Transverse colon (tissue), 4 donors: ENCODE measurements at regions not wholly inside any gene's neighbourhood (a gene's known extent, or its start where the extent isn't known, plus 50 kb on each side); places are given as distances from the start of the nearest gene placed in this dataset.

ENCODE experiments used
- DNase-seq: peaks from one replicate; pipeline ENCODE4 v3.0.0-alpha.2; 2019
- H3K27ac ChIP-seq, 4 donors: fragments of 200-600 bp; sonication (generic); 2 replicates each; pipeline ENCODE4 v1.5.1; 2016 to 2018; ENCODE audit warnings: inconsistent platforms in 4 of 4
- H3K27me3 ChIP-seq: fragments of 200-600 bp; sonication (generic); 2 replicates; pipeline ENCODE4 v1.5.1; 2017; ENCODE audit warnings: inconsistent platforms
- H3K36me3 ChIP-seq, 4 donors: fragments of 200-600 bp; sonication (generic); 2 replicates each; pipeline ENCODE4 v1.5.1; 2017 to 2019; ENCODE audit warnings: inconsistent platforms in 4 of 4
- H3K4me1 ChIP-seq, 4 donors: fragments of 200-600 bp; sonication (generic); 2 replicates each; pipeline ENCODE4 v1.5.1; 2017 to 2020; ENCODE audit warnings: inconsistent platforms in 4 of 4
- H3K4me3 ChIP-seq, 4 donors: fragments of 200-600 bp; sonication (generic); 1 replicate in 1 of 4; 2 replicates in 3 of 4; pipeline versions ENCODE4 v1.5.1 to v1.6.1; 2017 to 2019; ENCODE audit warnings: inconsistent platforms in 4 of 4
- H3K9me3 ChIP-seq, 2 donors: fragments of 200-600 bp; sonication (generic); 2 replicates each; pipeline ENCODE4 v1.5.1; 2017 to 2019; ENCODE audit warnings: inconsistent platforms in 2 of 2
- EP300 ChIP-seq: sonication (generic); formaldehyde crosslinking; IDR thresholded peaks from one replicate; pipeline ENCODE4 v1.6.1; 2017; ENCODE audit warnings: antibody characterized with exemption, low read depth
- POLR2A ChIP-seq: fragments of 450-650 bp; IDR thresholded peaks from one replicate; pipeline ENCODE4 v1.6.1; 2016; ENCODE audit warnings: antibody characterized with exemption, mild to moderate bottlenecking, moderate library complexity
- POLR2AphosphoS5 ChIP-seq, 3 donors: sonication (generic); formaldehyde crosslinking; IDR thresholded peaks; one replicate each; pipeline ENCODE4 v1.6.1; 2016; ENCODE audit warnings: antibody characterized with exemption in 3 of 3
- WGBS, 2 donors: methylation state at CpG; one replicate each; pipeline ENCODE4 v1.1.5; 2018; ENCODE audit warnings: low coverage in 1 of 2; 5-methylcytosine and 5-hydroxymethylcytosine counted together
- in situ Hi-C, 4 donors: fragments of 200-750 bp; cut with MboI; loops; one replicate each; pipeline versions ENCODE4 v1.15.0 to v1.15.1; 2017; ENCODE audit warnings: low sequenced_read_pairs in 3 of 4, low pct_ligation_motif_present in 1 of 4, low pct_unique_long_range_greater_than_20kb in 1 of 4
- intact Hi-C: fragments of 100-400 bp; cut with DNase I; formaldehyde crosslinking; loops from one replicate; pipeline ENCODE4 v1.15.1; 2023; ENCODE audit warnings: low total_unique reads
- TF ChIP-seq, protein P1 (sequence below), 5 experiments: fragments of 200-600 bp in 3 of 5; fragments of 450-650 bp in 2 of 5; sonication (generic) in 3 of 5; IDR thresholded peaks; 1 replicate in 2 of 5; 2 replicates in 3 of 5; pipeline ENCODE4 v1.5.1; 2016 to 2017; ENCODE audit warnings: antibody characterized with exemption in 5 of 5, inconsistent platforms in 3 of 5, mild to moderate bottlenecking in 2 of 5, moderate library complexity in 1 of 5

DNA sequence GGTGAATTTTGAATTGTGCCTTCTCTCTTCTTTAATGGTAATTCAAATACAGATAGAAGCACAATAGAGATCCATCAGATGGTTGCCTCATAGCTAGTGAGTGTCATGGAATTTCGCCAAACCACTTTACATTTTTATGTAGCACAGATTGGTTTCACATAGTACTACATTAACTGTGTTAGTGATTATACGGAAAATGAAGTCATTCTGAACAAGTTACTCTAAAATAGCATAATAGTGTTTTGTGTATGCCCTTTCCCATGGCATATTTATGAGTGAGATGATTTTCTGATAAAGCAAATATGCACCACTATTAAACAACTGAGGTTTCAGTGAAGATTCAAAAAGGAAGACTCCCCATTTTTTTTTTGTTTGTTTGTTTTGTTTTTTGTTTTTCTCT lies 1623.5 kb downstream of the PCDH9 start:
- H3K27me3 ChIP-seq, result no peaks in the 10 kb centered on the region
- no peak overlapping the region for H3K27ac ChIP-seq
- no peak overlapping the region for H3K4me3 ChIP-seq
- H3K36me3 ChIP-seq, result no peaks in the 10 kb centered on the region
- no peaks in the 10 kb centered on the region for H3K9me3 ChIP-seq
- 63 to 74% methylated on average over 2 of the region's 2 CpGs for WGBS, 2 donors
- no peak for DNase-seq
- in situ Hi-C loops (no loop called here), intact Hi-C loops (loop anchor here (5.0 kb wide), 1 partner anchor 1486 kb away; no protein-coding TSS in a partner anchor)
- no peak for TF ChIP-seq POLR2A
- TF ChIP-seq, protein P1, sequence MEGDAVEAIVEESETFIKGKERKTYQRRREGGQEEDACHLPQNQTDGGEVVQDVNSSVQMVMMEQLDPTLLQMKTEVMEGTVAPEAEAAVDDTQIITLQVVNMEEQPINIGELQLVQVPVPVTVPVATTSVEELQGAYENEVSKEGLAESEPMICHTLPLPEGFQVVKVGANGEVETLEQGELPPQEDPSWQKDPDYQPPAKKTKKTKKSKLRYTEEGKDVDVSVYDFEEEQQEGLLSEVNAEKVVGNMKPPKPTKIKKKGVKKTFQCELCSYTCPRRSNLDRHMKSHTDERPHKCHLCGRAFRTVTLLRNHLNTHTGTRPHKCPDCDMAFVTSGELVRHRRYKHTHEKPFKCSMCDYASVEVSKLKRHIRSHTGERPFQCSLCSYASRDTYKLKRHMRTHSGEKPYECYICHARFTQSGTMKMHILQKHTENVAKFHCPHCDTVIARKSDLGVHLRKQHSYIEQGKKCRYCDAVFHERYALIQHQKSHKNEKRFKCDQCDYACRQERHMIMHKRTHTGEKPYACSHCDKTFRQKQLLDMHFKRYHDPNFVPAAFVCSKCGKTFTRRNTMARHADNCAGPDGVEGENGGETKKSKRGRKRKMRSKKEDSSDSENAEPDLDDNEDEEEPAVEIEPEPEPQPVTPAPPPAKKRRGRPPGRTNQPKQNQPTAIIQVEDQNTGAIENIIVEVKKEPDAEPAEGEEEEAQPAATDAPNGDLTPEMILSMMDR (IDR thresholded peaks at IDR 0.05), result no peak
- TF ChIP-seq EP300, result no peak
- TF ChIP-seq POLR2AphosphoS5 (IDR thresholded peaks at IDR 0.05), result no peak
- no peaks in the 10 kb centered on the region for H3K4me1 ChIP-seq

DNA sequence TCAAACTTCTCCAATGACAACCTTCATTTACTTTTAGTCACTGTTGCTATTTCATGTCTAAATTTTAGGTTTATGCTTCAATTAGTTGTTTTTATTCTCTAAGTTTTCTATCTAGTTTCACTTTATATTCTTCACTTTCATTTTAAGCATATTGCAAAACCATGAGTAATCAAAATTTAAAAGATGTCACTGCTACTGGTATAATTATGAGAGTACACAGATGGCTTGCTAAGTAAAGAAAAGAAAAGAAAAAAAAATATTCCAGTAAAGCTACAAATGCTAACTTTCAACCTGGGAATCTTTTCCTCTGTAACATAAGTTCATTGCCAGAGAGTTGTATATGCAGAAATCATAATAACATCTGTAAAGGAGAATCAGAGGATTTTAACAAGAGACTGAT lies 1624.7 kb downstream of the PCDH9 start:
- no peaks in the 10 kb centered on the region for H3K27me3 ChIP-seq
- TF ChIP-seq, protein P1 (IDR thresholded peaks at IDR 0.05), result no peak
- TF ChIP-seq POLR2A (no peak), EP300 (no peak), POLR2AphosphoS5 (IDR thresholded peaks at IDR 0.05) (no peak)
- intact Hi-C loops, result loop anchor here (5.0 kb wide), 1 partner anchor 1487 kb away; no protein-coding TSS in a partner anchor
- H3K27ac ChIP-seq, result no peak overlapping the region
- H3K4me1 ChIP-seq, result no peaks in the 10 kb centered on the region
- no peak for DNase-seq
- H3K4me3 ChIP-seq, result no peak overlapping the region
- no peaks in the 10 kb centered on the region for H3K9me3 ChIP-seq
- in situ Hi-C loops, result no loop called here
- H3K36me3 ChIP-seq, result no peaks in the 10 kb centered on the region

DNA sequence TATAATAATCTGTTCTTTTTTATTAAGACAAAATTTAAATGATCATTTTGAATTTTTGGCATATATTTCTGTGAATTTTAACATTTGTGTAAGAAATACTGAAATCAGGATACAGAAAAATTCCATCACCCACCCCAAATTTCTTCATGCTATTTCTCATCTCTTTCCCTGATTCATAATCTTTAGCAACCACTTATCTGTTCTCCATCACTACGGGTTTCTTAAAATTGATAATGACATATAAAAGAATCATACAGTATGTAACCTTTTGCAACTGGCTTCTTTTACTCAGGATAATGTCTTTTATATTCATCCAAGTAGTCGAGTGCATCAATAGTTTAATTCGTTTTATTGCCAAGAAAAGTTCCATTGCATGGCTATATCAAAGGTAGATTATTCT lies 1627.0 kb downstream of the PCDH9 start:
- no peak overlapping the region for H3K27ac ChIP-seq
- DNase-seq, result no peak
- intact Hi-C loops, result no loop called here
- in situ Hi-C loops, result no loop called here
- TF ChIP-seq POLR2A, result no peak
- TF ChIP-seq EP300, result no peak
- TF ChIP-seq, protein P1 (IDR thresholded peaks at IDR 0.05), result no peak
- TF ChIP-seq POLR2AphosphoS5 (IDR thresholded peaks at IDR 0.05), result no peak
- H3K36me3 ChIP-seq, result no peaks in the 10 kb centered on the region
- H3K4me3 ChIP-seq, result no peak overlapping the region
- no peaks in the 10 kb centered on the region for H3K4me1 ChIP-seq
- 69 to 78% methylated on average over 3 of the region's 3 CpGs for WGBS, 2 donors
- H3K27me3 ChIP-seq, result no peaks in the 10 kb centered on the region
- no peaks in the 10 kb centered on the region for H3K9me3 ChIP-seq

DNA sequence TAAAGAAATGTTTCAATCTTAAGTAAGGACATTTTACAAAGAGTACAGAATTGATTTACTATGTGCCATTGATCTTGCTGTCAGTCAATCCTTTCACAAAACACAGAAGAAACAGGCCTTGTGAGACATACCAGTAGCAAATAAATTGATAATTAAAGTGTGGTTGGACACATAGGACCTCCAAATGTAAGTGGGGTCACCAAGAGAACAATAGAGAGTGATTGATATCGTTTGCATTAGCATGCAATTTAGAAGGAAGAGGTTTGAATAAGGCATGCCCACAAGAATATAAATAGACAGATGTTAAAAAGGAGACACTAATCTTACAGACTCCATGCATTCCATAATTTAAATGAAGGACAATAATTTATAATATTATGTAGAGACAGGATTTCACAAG lies 1628.3 kb downstream of the PCDH9 start:
- Histone ChIP-seq H3K27ac (no peak overlapping the region), H3K9me3 (no peaks in the 10 kb centered on the region), H3K4me1 (no peaks in the 10 kb centered on the region), H3K36me3 (no peaks in the 10 kb centered on the region), H3K27me3 (no peaks in the 10 kb centered on the region), H3K4me3 (no peak overlapping the region)
- TF ChIP-seq POLR2A, result no peak
- no peak for TF ChIP-seq EP300
- TF ChIP-seq, protein P1 (IDR thresholded peaks at IDR 0.05), result no peak
- TF ChIP-seq POLR2AphosphoS5 (IDR thresholded peaks at IDR 0.05), result no peak
- DNase-seq, result no peak
- WGBS, 2 donors, result 45 to 58% methylated on average over 1 of the region's 1 CpG
- in situ Hi-C loops (no loop called here), intact Hi-C loops (no loop called here)
